IPS-NIHi7 (cell line): ENCODE measurements at regions not wholly inside any gene's neighbourhood (a gene's known extent, or its start where the extent isn't known, plus 50 kb on each side); places are given as distances from the start of the nearest gene placed in this dataset.

Experiments
- DNase-seq: peaks from one replicate; pipeline ENCODE4 v3.0.0; 2012; ENCODE audit warnings: mixed read lengths; ENCODE audit errors: extremely low spot score

GRCh38 chr19:46911456-46911855, 50.7 kb downstream of the ARHGAP35 start:
- DNase-seq: no peak

- no peak for DNase-seq
Observed at GRCh38 chr19:46913198-46913851, 52.5 kb downstream of the ARHGAP35 start.

GRCh38 chr19:46913852-46914430, 53.1 kb downstream of the ARHGAP35 start:
- DNase-seq: no peak

- no peak for DNase-seq
Observed at GRCh38 chr19:46915386-46915785, 54.6 kb downstream of the ARHGAP35 start.

GRCh38 chr19:46917002-46917401, 56.2 kb downstream of the ARHGAP35 start:
- no peak for DNase-seq

GRCh38 chr19:46919324-46919723, 58.5 kb downstream of the ARHGAP35 start:
- no peak for DNase-seq

- no peak for DNase-seq
Observed at GRCh38 chr19:46920362-46920761, 59.6 kb downstream of the ARHGAP35 start.

- DNase-seq: no peak
Observed at GRCh38 chr19:46921071-46921470, 60.3 kb downstream of the ARHGAP35 start.

- no peak for DNase-seq
Observed at GRCh38 chr19:46922465-46922864, 61.7 kb downstream of the ARHGAP35 start.

GRCh38 chr19:46924874-46925547, 64.2 kb downstream of the ARHGAP35 start:
- DNase-seq: no peak

- no peak for DNase-seq
Observed at GRCh38 chr19:46925548-46925950, 64.8 kb downstream of the ARHGAP35 start.

GRCh38 chr19:46926170-46927071, 65.6 kb downstream of the ARHGAP35 start:
- no peak for DNase-seq

GRCh38 chr19:46927106-46927505, 66.3 kb downstream of the ARHGAP35 start:
- no peak for DNase-seq

GRCh38 chr19:46927893-46928292, 67.1 kb downstream of the ARHGAP35 start:
- no peak for DNase-seq

- no peak for DNase-seq
Observed at GRCh38 chr19:46928951-46929350, 68.2 kb downstream of the ARHGAP35 start.

GRCh38 chr19:46931202-46931601, 70.4 kb downstream of the ARHGAP35 start:
- DNase-seq: no peak

- no peak for DNase-seq
Observed at GRCh38 chr19:46932346-46932745, 71.5 kb downstream of the ARHGAP35 start.

GRCh38 chr19:46935066-46935663, 74.4 kb downstream of the ARHGAP35 start:
- no peak for DNase-seq

GRCh38 chr19:46943150-46943946, 76.3 kb upstream of the NPAS1 start:
- no peak for DNase-seq

GRCh38 chr19:46944123-46944748, 75.4 kb upstream of the NPAS1 start:
- DNase-seq: no peak
